ENCODE measurements at regions not wholly inside any gene's neighbourhood (a gene's known extent, or its start where the extent isn't known, plus 50 kb on each side); places are given as distances from the start of the nearest gene placed in this dataset.

- TF ChIP-seq POLR2AphosphoS5 (IDR thresholded peaks at IDR 0.05): no peak
- TF ChIP-seq EP300 (IDR thresholded peaks at IDR 0.05): no peak
Observed at GRCh38 chr3:157713101-157713500, 209.9 kb upstream of the VEPH1 start.

Data from sigmoid colon (tissue), 4 donors.